DMS 273 (cell line): ENCODE measurements at regions not wholly inside any gene's neighbourhood (a gene's known extent, or its start where the extent isn't known, plus 50 kb on each side); places are given as distances from the start of the nearest gene placed in this dataset.
"Not testable (repeated sequence)": the region's sequence is repeated elsewhere in the genome, so short reads cannot be mapped to it uniquely, and the experiment has no call there.

Experiments
- DNase-seq: peaks from one replicate; lab custom pipeline; 2025; ENCODE audit not compliant: unreplicated experiment; lab: John Stamatoyannopoulos, UW

DNA sequence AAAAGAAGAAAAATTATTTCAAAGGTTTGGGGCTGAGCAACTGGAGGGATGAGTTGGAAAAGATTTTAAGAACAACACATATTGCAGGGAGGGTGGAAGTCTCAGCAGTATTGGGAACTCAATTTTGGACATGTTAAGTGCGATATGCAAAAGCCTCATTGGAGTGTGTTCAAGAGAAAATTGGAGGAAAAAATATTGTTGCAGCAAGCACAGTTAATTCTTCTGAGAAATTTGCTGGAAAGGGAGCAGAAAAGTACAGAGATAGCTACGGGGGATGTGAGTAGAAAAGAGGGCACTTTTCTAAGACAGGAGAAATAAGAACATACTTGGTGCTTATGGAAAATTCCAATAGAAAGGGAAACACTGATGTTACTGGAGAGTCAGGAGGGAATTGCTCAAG is 59.8 kb upstream of the MAGI2 start:
- DNase-seq, result no peak

DNA sequence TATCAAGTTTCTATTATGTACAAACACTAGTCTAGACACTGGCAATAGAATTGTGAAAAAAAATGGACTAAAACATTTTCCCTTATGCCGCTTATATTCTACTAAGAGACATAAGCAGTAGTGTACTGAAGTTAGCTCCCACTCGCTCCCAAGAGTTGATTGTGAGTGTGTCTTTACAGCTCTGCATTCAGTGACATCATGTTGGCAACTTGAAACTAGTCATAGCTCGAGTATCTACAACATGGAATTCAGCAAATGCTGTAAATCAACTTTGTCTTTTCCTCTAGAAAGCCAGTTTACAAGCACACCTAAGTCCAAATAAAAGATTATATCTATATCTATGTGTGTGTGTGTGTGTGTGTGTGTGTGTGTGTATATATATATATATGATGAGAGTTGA is 58.8 kb upstream of the MAGI2 start:
- DNase-seq, result no peak

DNA sequence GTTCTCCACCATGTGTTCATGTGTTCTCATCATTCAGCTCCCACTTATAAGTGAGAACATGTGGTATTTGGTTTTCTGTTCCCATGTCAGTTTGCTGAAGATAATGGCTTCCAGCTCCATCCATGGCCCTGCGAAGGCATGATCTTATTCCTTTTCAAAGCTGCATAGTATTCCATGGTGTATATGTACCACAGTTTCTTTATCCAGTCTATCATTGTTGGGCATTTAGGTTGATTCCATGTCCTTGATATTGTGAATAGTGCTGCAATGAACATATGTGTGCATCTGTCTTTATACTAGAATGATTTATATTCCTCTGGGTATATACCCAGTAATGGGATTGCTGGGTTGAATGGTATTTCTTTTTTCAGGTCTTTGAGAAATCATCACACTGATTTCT is 57.6 kb upstream of the MAGI2 start:
- not testable (repeated sequence) for DNase-seq

GRCh38 chr7:79507131-79507530 is 53.7 kb upstream of the MAGI2 start:
- DNase-seq, result no peak

GRCh38 chr7:79506481-79506880 is 53.0 kb upstream of the MAGI2 start:
- no peak for DNase-seq

GRCh38 chr7:79504607-79505389 is 51.3 kb upstream of the MAGI2 start:
- peak; percentile 15 for DNase-seq
